ENCODE measurements at regions not wholly inside any gene's neighbourhood (a gene's known extent, or its start where the extent isn't known, plus 50 kb on each side); places are given as distances from the start of the nearest gene placed in this dataset.

DNA sequence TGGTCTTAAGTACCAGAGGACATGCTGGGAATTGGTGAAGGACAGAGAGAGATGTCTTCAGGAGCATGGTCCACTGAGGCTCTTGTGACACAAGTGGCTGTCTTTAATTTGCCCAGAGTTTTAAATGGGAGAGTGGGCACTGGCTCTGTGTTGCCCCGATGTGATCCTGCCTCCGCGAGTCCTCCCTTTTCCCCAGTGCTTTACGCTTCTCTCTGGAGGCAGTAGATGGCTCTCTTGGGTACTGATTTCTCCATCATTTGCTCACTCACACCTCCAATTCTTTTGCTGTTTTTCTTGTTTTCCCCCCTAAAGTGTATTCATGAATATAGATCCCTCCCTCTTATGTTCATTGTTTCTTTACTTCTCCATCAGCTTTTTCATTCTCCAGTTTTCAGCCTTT lies 74.3 kb downstream of the EMP1 start:
- Mint-ChIP-seq H3K4me1 (no peaks in the 10 kb centered on the region), H3K9me3 (no peaks in the 10 kb centered on the region), H3K4me3 (no peak overlapping the region), H3K36me3 (no peaks in the 10 kb centered on the region), H3K27ac (no peak overlapping the region), H3K27me3 (peaks cover 16% of the 10 kb centered on the region)
- DNase-seq: no peak

Data from activated naive CD8-positive, alpha-beta T cell treated with anti-CD3 and anti-CD28 coated beads for 36 hours (primary cell).